Neural progenitor cell (in vitro differentiated cells): ENCODE measurements at regions not wholly inside any gene's neighbourhood (a gene's known extent, or its start where the extent isn't known, plus 50 kb on each side); places are given as distances from the start of the nearest gene placed in this dataset.

Source experiments
- EZH2 ChIP-seq: fragments of 200-600 bp; sonication (generic); IDR thresholded peaks from 2 replicates; pipeline ENCODE4 v1.6.1; 2017; ENCODE audit warnings: antibody characterized with exemption, mild to moderate bottlenecking, moderate library complexity
- TF ChIP-seq, protein P1 (sequence below): fragments of 200-600 bp; sonication (generic); IDR thresholded peaks from 2 replicates; pipeline ENCODE4 v1.5.1; 2017; ENCODE audit warnings: antibody characterized with exemption, mild to moderate bottlenecking

DNA sequence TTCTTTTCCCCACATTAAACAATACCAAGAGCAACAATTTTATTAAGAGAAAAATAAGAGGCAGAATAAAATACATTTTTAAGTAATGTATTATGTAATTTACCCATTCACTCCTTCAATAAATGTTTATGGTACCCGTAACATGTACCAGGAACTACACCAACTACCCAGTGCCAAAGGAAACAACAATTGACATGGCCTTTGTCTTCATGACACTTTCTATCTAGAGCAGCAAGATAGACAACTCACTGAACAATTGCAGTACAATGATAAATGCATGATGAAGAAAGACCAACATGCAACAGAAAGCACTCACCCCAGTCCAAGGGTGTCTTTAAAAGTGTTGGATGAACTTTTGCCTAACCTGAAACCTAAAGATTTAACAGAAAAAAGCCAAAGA lies 493.8 kb downstream of the IGSF11 start:
- TF ChIP-seq EZH2 = no peak
- TF ChIP-seq, protein P1, sequence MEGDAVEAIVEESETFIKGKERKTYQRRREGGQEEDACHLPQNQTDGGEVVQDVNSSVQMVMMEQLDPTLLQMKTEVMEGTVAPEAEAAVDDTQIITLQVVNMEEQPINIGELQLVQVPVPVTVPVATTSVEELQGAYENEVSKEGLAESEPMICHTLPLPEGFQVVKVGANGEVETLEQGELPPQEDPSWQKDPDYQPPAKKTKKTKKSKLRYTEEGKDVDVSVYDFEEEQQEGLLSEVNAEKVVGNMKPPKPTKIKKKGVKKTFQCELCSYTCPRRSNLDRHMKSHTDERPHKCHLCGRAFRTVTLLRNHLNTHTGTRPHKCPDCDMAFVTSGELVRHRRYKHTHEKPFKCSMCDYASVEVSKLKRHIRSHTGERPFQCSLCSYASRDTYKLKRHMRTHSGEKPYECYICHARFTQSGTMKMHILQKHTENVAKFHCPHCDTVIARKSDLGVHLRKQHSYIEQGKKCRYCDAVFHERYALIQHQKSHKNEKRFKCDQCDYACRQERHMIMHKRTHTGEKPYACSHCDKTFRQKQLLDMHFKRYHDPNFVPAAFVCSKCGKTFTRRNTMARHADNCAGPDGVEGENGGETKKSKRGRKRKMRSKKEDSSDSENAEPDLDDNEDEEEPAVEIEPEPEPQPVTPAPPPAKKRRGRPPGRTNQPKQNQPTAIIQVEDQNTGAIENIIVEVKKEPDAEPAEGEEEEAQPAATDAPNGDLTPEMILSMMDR = no peak
